ENCODE measurements at regions not wholly inside any gene's neighbourhood (a gene's known extent, or its start where the extent isn't known, plus 50 kb on each side); places are given as distances from the start of the nearest gene placed in this dataset.
A peak's percentile ranks its signal among the peaks of the same experiment; 100 is the strongest.

DNA sequence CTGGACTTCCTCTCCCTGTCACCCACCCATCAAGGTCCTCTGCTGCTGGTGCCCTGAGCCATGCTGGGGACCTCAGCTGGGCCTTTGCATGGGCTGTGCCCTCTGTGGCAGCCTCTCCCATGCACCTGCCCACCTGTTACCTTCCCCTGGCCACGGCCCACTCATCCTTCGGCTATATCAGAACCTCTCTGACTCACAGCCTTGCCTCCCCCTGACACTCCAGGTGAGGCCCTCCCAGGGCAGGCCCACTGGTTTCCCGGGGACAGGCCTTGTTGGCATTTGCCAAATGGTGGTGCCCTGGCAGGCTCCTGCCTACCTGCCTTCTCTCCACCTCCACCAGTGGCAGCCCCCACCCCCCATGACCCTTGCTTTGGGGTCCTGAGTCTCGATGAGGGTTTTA lies 73.7 kb upstream of the PRR5 start:
- Histone ChIP-seq H3K4me3 (ENCODE audit: low read length, poor library complexity, severe bottlenecking) (no peak overlapping the region), H3K36me3 (ENCODE audit: insufficient read depth, low read length) (no peaks in the 10 kb centered on the region), H3K27me3 (ENCODE audit: insufficient read depth, low read length, poor library complexity, severe bottlenecking) (no peaks in the 10 kb centered on the region), H3K9me2 (replicated peaks; ENCODE audit: low read depth, low read length) (no peaks in the 10 kb centered on the region), H3F3A (ENCODE audit: low read depth) (no peaks in the 10 kb centered on the region), H4K20me1 (ENCODE audit: insufficient read depth, low read length, poor library complexity, severe bottlenecking) (no peaks in the 10 kb centered on the region), H3K9ac (ENCODE audit: low read depth, low read length, poor library complexity, severe bottlenecking) (no peak overlapping the region), H3K4me2 (ENCODE audit: low read depth, low read length, poor library complexity, severe bottlenecking) (no peak overlapping the region), H3K4me1 (ENCODE audit: insufficient read depth, low read length, poor library complexity, severe bottlenecking) (peaks cover 9% of the 10 kb centered on the region), H3K79me2 (ENCODE audit: insufficient read depth, low read length) (no peaks in the 10 kb centered on the region), H3K9me3 (ENCODE audit: insufficient read depth, low read depth, low read length) (no peaks in the 10 kb centered on the region), H2AFZ (ENCODE audit: low read length) (no peak overlapping the region)
- TF ChIP-seq EZH2phosphoT487 (IDR thresholded peaks at IDR 0.05; ENCODE audit: borderline replicate concordance): no peak
- TF ChIP-seq, protein P1, sequence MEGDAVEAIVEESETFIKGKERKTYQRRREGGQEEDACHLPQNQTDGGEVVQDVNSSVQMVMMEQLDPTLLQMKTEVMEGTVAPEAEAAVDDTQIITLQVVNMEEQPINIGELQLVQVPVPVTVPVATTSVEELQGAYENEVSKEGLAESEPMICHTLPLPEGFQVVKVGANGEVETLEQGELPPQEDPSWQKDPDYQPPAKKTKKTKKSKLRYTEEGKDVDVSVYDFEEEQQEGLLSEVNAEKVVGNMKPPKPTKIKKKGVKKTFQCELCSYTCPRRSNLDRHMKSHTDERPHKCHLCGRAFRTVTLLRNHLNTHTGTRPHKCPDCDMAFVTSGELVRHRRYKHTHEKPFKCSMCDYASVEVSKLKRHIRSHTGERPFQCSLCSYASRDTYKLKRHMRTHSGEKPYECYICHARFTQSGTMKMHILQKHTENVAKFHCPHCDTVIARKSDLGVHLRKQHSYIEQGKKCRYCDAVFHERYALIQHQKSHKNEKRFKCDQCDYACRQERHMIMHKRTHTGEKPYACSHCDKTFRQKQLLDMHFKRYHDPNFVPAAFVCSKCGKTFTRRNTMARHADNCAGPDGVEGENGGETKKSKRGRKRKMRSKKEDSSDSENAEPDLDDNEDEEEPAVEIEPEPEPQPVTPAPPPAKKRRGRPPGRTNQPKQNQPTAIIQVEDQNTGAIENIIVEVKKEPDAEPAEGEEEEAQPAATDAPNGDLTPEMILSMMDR (conservative IDR thresholded peaks at IDR 0.05; ENCODE audit: low read length): no peak

DNA sequence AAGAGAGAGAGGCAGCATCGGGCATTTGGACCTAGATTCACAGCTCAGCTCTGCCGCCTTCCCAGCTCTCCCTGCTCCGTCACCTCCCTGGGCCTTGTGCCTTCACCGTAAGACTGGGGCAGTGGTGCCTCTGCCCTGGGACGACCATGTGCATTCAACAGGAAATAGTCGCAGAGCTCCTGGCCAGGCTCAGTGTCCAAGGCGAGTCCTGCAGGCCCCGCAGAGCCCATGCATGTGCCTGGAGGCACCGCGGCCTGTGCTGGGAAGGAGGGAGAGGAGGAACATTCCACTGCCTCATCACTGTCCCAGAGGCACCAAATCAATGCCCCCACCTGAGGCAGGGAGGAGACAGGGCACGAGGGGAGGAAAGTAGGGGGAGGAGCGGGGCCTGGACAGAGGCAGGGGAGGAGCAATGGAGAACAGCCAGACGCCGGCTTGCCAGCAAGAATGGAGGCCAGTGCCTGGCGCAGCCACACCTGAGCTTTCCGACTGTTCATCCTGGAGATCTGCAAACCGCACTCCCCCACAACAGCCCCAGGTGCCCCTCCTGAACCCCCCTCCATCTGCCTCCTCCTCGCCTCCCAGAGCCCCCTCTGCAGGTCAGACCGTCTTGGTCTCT lies 74.4 kb upstream of the PRR5 start:
- Histone ChIP-seq H3K4me2 (ENCODE audit: low read depth, low read length, poor library complexity, severe bottlenecking) (no peak overlapping the region), H3K36me3 (ENCODE audit: insufficient read depth, low read length) (no peaks in the 10 kb centered on the region), H3K9me3 (ENCODE audit: insufficient read depth, low read depth, low read length) (no peaks in the 10 kb centered on the region), H3K4me1 (ENCODE audit: insufficient read depth, low read length, poor library complexity, severe bottlenecking) (peaks cover 3% of the 10 kb centered on the region), H3K9ac (ENCODE audit: low read depth, low read length, poor library complexity, severe bottlenecking) (no peak overlapping the region), H4K20me1 (ENCODE audit: insufficient read depth, low read length, poor library complexity, severe bottlenecking) (no peaks in the 10 kb centered on the region), H2AFZ (ENCODE audit: low read length) (no peak overlapping the region), H3K9me2 (replicated peaks; ENCODE audit: low read depth, low read length) (no peaks in the 10 kb centered on the region), H3F3A (ENCODE audit: low read depth) (no peaks in the 10 kb centered on the region), H3K4me3 (ENCODE audit: low read length, poor library complexity, severe bottlenecking) (no peak overlapping the region), H3K79me2 (ENCODE audit: insufficient read depth, low read length) (no peaks in the 10 kb centered on the region), H3K27me3 (ENCODE audit: insufficient read depth, low read length, poor library complexity, severe bottlenecking) (no peaks in the 10 kb centered on the region)
- TF ChIP-seq EZH2phosphoT487 (IDR thresholded peaks at IDR 0.05; ENCODE audit: borderline replicate concordance): no peak
- TF ChIP-seq, protein P1 (conservative IDR thresholded peaks at IDR 0.05; ENCODE audit: low read length): no peak

DNA sequence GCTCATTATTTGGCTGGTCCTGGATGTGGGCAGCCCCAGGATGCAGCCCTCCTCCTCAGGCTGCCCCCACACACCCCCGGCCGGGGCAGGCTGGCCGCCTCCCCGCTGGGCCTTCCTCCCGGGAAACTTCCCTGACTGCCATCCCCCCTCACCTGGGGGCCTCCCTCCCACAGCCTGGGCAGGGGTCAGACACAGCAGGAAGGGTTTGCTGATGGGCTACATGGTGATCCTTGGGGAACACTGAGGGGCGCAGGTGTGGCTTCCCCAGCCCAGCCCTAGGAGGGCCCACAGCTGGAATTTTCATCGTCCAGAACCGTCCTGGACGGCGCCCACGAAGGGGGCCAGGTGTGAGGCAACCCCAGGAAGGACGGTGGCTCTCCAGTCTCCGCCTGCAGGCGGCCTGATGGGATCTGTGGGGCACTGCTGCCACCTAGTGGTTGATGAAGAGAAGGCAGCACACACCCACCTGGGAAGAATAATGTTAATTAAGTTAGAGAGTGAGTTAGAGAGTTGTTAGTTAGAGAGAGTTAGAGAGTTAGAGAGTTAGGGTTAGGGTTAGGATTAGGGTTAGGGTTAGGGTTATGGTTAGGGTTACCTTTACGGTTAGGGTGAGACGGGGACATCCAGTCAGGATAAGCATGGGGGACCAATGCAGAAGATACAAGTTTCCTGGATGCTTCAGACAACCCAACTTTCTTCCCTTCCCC lies 75.9 kb upstream of the PRR5 start:
- Histone ChIP-seq H3K4me3 (ENCODE audit: low read length, poor library complexity, severe bottlenecking) (no peak overlapping the region), H3K9ac (ENCODE audit: low read depth, low read length, poor library complexity, severe bottlenecking) (no peak overlapping the region)
- TF ChIP-seq EZH2phosphoT487 (IDR thresholded peaks at IDR 0.05; ENCODE audit: borderline replicate concordance): no peak
- TF ChIP-seq, protein P1 (conservative IDR thresholded peaks at IDR 0.05; ENCODE audit: low read length): peak; percentile 99

More for the DNA sequence above, 75.9 kb upstream of the PRR5 start:
- Histone ChIP-seq H4K20me1 (ENCODE audit: insufficient read depth, low read length, poor library complexity, severe bottlenecking) (no peaks in the 10 kb centered on the region), H3K4me1 (ENCODE audit: insufficient read depth, low read length, poor library complexity, severe bottlenecking) (no peaks in the 10 kb centered on the region), H3K9me2 (replicated peaks; ENCODE audit: low read depth, low read length) (no peaks in the 10 kb centered on the region), H3K79me2 (ENCODE audit: insufficient read depth, low read length) (no peaks in the 10 kb centered on the region), H3F3A (ENCODE audit: low read depth) (no peaks in the 10 kb centered on the region), H3K27me3 (ENCODE audit: insufficient read depth, low read length, poor library complexity, severe bottlenecking) (no peaks in the 10 kb centered on the region), H2AFZ (ENCODE audit: low read length) (no peak overlapping the region), H3K36me3 (ENCODE audit: insufficient read depth, low read length) (no peaks in the 10 kb centered on the region), H3K9me3 (ENCODE audit: insufficient read depth, low read depth, low read length) (no peaks in the 10 kb centered on the region), H3K4me2 (ENCODE audit: low read depth, low read length, poor library complexity, severe bottlenecking) (no peak overlapping the region)

All from Loucy (cell line).